UCSD-AML1 (cell line): ENCODE measurements at regions not wholly inside any gene's neighbourhood (a gene's known extent, or its start where the extent isn't known, plus 50 kb on each side); places are given as distances from the start of the nearest gene placed in this dataset.

ENCODE experiments used
- DNase-seq: peaks from one replicate; lab custom pipeline; 2025; ENCODE audit not compliant: unreplicated experiment; lab: John Stamatoyannopoulos, UW

- DNase-seq = no peak
These were observed 162.3 kb downstream of the KATNIP start for GRCh38 chr16:27712251-27712711.

GRCh38 chr16:27717726-27718125 is 167.8 kb downstream of the KATNIP start:
- DNase-seq = no peak

- DNase-seq = no peak
These were observed 168.5 kb downstream of the KATNIP start for GRCh38 chr16:27718201-27719105.

- DNase-seq = no peak
These were observed 169.1 kb downstream of the KATNIP start for GRCh38 chr16:27719106-27719445.

GRCh38 chr16:27720731-27721530 is 171.0 kb downstream of the KATNIP start:
- DNase-seq = no peak

GRCh38 chr16:27721531-27722181 is 171.7 kb downstream of the KATNIP start:
- DNase-seq = no peak

GRCh38 chr16:27722207-27722606 is 172.3 kb downstream of the KATNIP start:
- no peak for DNase-seq

GRCh38 chr16:27722892-27723450 is 173.0 kb downstream of the KATNIP start:
- DNase-seq = no peak

GRCh38 chr16:27723711-27724481 is 174.0 kb downstream of the KATNIP start:
- DNase-seq = no peak

- DNase-seq = no peak
These were observed 174.7 kb downstream of the KATNIP start for GRCh38 chr16:27724482-27725235.

- no peak for DNase-seq
These were observed 175.5 kb downstream of the KATNIP start for GRCh38 chr16:27725236-27726000.

- DNase-seq = no peak
These were observed 176.8 kb downstream of the KATNIP start for GRCh38 chr16:27726621-27727261.

GRCh38 chr16:27727941-27728340 is 178.0 kb downstream of the KATNIP start:
- no peak for DNase-seq

- DNase-seq = no peak
These were observed 178.7 kb downstream of the KATNIP start for GRCh38 chr16:27728691-27729090.

GRCh38 chr16:27729516-27730304 is 179.8 kb downstream of the KATNIP start:
- DNase-seq = peak; percentile 80

- DNase-seq = no peak
These were observed 180.8 kb downstream of the KATNIP start for GRCh38 chr16:27730661-27731210.

GRCh38 chr16:27735031-27735430 is 185.1 kb downstream of the KATNIP start:
- no peak for DNase-seq
